ENCODE measurements at regions not wholly inside any gene's neighbourhood (a gene's known extent, or its start where the extent isn't known, plus 50 kb on each side); places are given as distances from the start of the nearest gene placed in this dataset.

GRCh38 chr3:94912656-94913055 is 849.8 kb downstream of the NSUN3 start:
- Histone ChIP-seq H3K27ac (replicated peaks in 1 of 4) (no peak overlapping the region), H3K9me3 (no peaks in the 10 kb centered on the region), H3K36me3 (no peaks in the 10 kb centered on the region), H3K27me3 (no peaks in the 10 kb centered on the region), H3K4me1 (no peaks in the 10 kb centered on the region), H3K4me3 (no peak overlapping the region)
- TF ChIP-seq POLR2A (IDR thresholded peaks at IDR 0.05; ENCODE audit: low read depth): no peak
- no peak for TF ChIP-seq CTCF (IDR thresholded peaks at IDR 0.05)
- TF ChIP-seq POLR2AphosphoS5 (IDR thresholded peaks at IDR 0.05): no peak
- no peak for TF ChIP-seq EP300 (IDR thresholded peaks at IDR 0.05)
- DNase-seq (ENCODE audit: extremely low spot score): no peak
- intact Hi-C loops (cut with DNase I): no loop called here
- 69% methylated on average over 3 of the region's 3 CpGs for WGBS

GRCh38 chr3:94927175-94927574 is 864.3 kb downstream of the NSUN3 start:
- TF ChIP-seq POLR2AphosphoS5 (IDR thresholded peaks at IDR 0.05): no peak
- TF ChIP-seq POLR2A (IDR thresholded peaks at IDR 0.05; ENCODE audit: low read depth): no peak
- TF ChIP-seq CTCF (IDR thresholded peaks at IDR 0.05): no peak
- TF ChIP-seq EP300 (IDR thresholded peaks at IDR 0.05): no peak
- no peak for DNase-seq (ENCODE audit: extremely low spot score)
- WGBS: 92% methylated on average over 8 of the region's 8 CpGs
- intact Hi-C loops (cut with DNase I): no loop called here
- Histone ChIP-seq H3K4me3 (no peak overlapping the region), H3K27me3 (no peaks in the 10 kb centered on the region), H3K27ac (replicated peaks in 1 of 4) (no peak overlapping the region), H3K4me1 (no peaks in the 10 kb centered on the region), H3K36me3 (no peaks in the 10 kb centered on the region), H3K9me3 (no peaks in the 10 kb centered on the region)

- 89% methylated on average over 4 of the region's 4 CpGs for WGBS
- Histone ChIP-seq H3K36me3 (no peaks in the 10 kb centered on the region), H3K4me3 (no peak overlapping the region), H3K27me3 (no peaks in the 10 kb centered on the region), H3K27ac (replicated peaks in 1 of 4) (no peak overlapping the region), H3K9me3 (no peaks in the 10 kb centered on the region), H3K4me1 (no peaks in the 10 kb centered on the region)
- intact Hi-C loops (cut with DNase I): no loop called here
- TF ChIP-seq POLR2A (IDR thresholded peaks at IDR 0.05; ENCODE audit: low read depth) (no peak), EP300 (IDR thresholded peaks at IDR 0.05) (no peak), CTCF (IDR thresholded peaks at IDR 0.05) (no peak), POLR2AphosphoS5 (IDR thresholded peaks at IDR 0.05) (no peak)
- no peak for DNase-seq (ENCODE audit: extremely low spot score)
These were observed 866.1 kb downstream of the NSUN3 start for GRCh38 chr3:94928921-94929320.

- no peak for DNase-seq (ENCODE audit: extremely low spot score)
- TF ChIP-seq EP300 (IDR thresholded peaks at IDR 0.05): no peak
- no peak overlapping the region for H3K4me3 ChIP-seq
- 92% methylated on average over 5 of the region's 5 CpGs for WGBS
- no peaks in the 10 kb centered on the region for H3K27me3 ChIP-seq
- H3K9me3 ChIP-seq: peaks cover 0 to 5% (median 0%) of the 10 kb centered on the region in 4 donors
- intact Hi-C loops (cut with DNase I): no loop called here
- H3K4me1 ChIP-seq: no peaks in the 10 kb centered on the region
- H3K36me3 ChIP-seq: no peaks in the 10 kb centered on the region
- H3K27ac ChIP-seq (replicated peaks in 1 of 4): no peak overlapping the region
These were observed 873.1 kb downstream of the NSUN3 start for GRCh38 chr3:94935738-94936580.

- no peak overlapping the region for H3K27ac ChIP-seq (replicated peaks in 1 of 4)
- H3K9me3 ChIP-seq: peaks cover 0 to 15% (median 4%) of the 10 kb centered on the region in 4 donors
- no peak for TF ChIP-seq EP300 (IDR thresholded peaks at IDR 0.05)
- TF ChIP-seq POLR2A (IDR thresholded peaks at IDR 0.05; ENCODE audit: low read depth): no peak
- no peak for TF ChIP-seq POLR2AphosphoS5 (IDR thresholded peaks at IDR 0.05)
- no peak for TF ChIP-seq CTCF (IDR thresholded peaks at IDR 0.05)
- no peak overlapping the region for H3K4me3 ChIP-seq
- H3K36me3 ChIP-seq: no peaks in the 10 kb centered on the region
- 98% methylated on average over 33 of the region's 34 CpGs for WGBS
- intact Hi-C loops (cut with DNase I): no loop called here
- DNase-seq (ENCODE audit: extremely low spot score): no peak
- no peaks in the 10 kb centered on the region for H3K27me3 ChIP-seq
- H3K4me1 ChIP-seq: no peaks in the 10 kb centered on the region
These were observed 875.1 kb downstream of the NSUN3 start for GRCh38 chr3:94937980-94938379.
